Kidney epithelial cell (primary cell): ENCODE measurements at regions not wholly inside any gene's neighbourhood (a gene's known extent, or its start where the extent isn't known, plus 50 kb on each side); places are given as distances from the start of the nearest gene placed in this dataset.

Experiments
- DNase-seq: peaks from one replicate; pipeline ENCODE4 v3.0.0-alpha.2; 2010; ENCODE audit warnings: low read depth
- H3K27me3 ChIP-seq: 2 replicates; pipeline ENCODE4 v1.6.0; 2011; ENCODE audit warnings: low read length; ENCODE audit not compliant: control insufficient read depth, insufficient read depth
- H3K36me3 ChIP-seq: 2 replicates; pipeline ENCODE4 v1.5.1; 2011; ENCODE audit warnings: low read length; ENCODE audit not compliant: control insufficient read depth, insufficient read depth
- H3K4me3 ChIP-seq: 2 replicates; pipeline ENCODE4 v1.5.1; 2011; ENCODE audit warnings: low read depth, mild to moderate bottlenecking, control low read depth, low read length
- CTCF ChIP-seq: IDR thresholded peaks from 2 replicates; pipeline ENCODE4 v1.5.1; 2011; ENCODE audit warnings: mild to moderate bottlenecking, moderate library complexity, low read length, control low read depth, inconsistent platforms; ENCODE audit not compliant: insufficient read depth, poor library complexity, severe bottlenecking

DNA sequence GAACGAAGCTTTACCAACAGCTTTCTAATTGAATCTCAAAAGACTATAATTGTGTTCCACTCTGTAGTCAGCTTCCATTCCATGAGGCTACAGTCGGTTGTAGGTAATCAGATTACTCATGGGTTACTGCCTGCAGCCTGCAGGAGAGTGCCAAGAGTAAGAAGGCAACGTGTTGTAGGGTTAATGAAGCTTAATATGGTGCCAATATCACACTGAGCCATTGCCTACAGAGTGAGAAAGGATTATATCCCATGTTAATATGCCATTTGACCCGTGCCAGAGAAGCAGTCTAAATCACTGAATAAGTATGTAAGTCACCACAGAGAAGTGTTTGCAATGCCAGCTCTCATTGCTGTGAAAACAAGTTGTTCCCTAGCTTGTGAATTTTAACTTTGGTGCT is 734.5 kb upstream of the ACVR2A start:
- Histone ChIP-seq H3K36me3 (no peaks in the 10 kb centered on the region), H3K4me3 (no peak overlapping the region), H3K27me3 (no peaks in the 10 kb centered on the region)
- DNase-seq, result peak; percentile 14
- TF ChIP-seq CTCF, result no peak

- no peak for TF ChIP-seq CTCF
- DNase-seq, result no peak
- no peak overlapping the region for H3K4me3 ChIP-seq
- no peaks in the 10 kb centered on the region for H3K36me3 ChIP-seq
- H3K27me3 ChIP-seq, result no peaks in the 10 kb centered on the region
Observed at GRCh38 chr2:147109291-147109690, 735.5 kb upstream of the ACVR2A start.

DNA sequence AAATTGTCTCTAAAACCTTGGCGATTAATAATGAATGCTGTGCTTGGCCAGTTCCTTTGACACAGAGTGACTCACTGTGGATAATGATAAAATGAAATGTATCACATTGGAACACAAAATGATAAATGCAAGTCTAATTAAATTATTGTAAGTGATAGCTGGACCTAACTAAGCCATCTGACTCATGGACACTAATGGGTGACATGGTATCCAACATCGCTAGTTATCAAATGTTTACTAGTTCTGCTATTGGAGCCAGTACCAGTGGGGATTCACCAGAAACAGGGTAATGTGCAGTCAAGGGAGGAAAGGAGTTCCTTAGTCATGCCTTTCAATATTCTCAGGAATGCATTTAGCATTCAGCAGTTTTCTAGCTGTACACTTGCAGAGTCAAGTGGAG is 736.3 kb upstream of the ACVR2A start:
- no peaks in the 10 kb centered on the region for H3K36me3 ChIP-seq
- H3K4me3 ChIP-seq, result no peak overlapping the region
- TF ChIP-seq CTCF, result no peak
- peak; percentile 48 for DNase-seq
- H3K27me3 ChIP-seq, result no peaks in the 10 kb centered on the region

DNA sequence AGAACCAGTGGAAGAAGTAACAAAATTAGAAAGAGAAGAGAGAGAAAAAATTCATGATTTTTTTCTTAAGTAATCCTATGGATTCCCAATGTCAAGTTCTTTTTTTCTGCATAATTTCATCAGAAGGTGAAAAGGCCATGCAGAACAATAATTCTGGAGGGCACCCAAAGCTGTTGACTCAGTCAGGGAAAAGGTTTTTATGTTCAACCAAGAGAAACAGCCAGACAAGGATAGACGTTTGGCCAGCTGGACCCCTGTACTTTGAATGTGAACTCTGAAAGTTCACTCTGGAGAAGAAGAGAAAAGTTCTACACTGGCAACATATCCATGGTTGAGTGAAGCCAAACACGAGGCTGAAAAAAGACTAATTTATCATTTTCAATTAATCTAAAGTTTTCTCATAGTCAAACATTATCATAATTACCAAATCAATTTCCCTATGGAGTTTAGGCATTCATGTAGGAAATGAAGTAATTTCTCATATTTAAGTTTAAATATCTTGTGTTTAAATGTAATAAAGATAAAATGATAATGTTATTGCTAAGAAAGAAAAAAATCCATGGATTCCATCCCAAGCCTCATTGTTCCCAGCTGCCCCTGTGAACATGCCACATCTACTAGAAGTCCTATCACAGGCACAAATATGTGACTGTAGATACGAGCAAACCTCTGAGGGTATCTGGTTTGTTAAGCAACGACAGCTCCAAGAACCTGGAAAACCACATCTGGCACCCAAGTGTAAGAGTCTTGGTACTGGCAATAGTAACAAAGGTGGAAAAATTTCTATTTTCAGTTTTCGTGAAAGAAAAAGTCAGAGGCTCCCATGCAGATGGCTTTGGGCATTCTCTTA is 742.7 kb upstream of the ACVR2A start:
- Histone ChIP-seq H3K4me3 (no peak overlapping the region), H3K36me3 (no peaks in the 10 kb centered on the region), H3K27me3 (no peaks in the 10 kb centered on the region)
- TF ChIP-seq CTCF, result no peak
- DNase-seq, result no peak

- H3K27me3 ChIP-seq, result no peaks in the 10 kb centered on the region
- no peak for DNase-seq
- TF ChIP-seq CTCF, result no peak
- no peak overlapping the region for H3K4me3 ChIP-seq
- H3K36me3 ChIP-seq, result no peaks in the 10 kb centered on the region
Observed at GRCh38 chr2:147100406-147101035, 744.3 kb upstream of the ACVR2A start.

DNA sequence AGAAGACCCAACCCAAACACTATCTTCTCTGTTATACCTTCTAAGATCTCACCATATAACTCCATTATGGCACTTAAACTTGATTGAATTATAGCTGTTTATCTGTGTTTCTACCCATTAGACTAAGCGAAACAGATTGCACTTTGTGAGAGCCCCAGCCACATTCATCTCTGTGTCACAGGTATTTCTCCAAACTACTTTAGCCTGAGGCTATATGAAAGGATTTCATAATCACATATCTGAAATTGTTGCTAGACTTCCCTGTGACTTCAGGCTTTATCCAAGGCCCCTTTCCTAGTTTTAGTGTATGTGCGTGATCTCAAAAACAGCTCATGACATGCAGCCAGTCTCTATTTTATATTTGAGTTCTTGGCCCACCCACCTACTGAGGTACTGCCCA is 745.0 kb upstream of the ACVR2A start:
- Histone ChIP-seq H3K27me3 (no peaks in the 10 kb centered on the region), H3K36me3 (no peaks in the 10 kb centered on the region), H3K4me3 (no peak overlapping the region)
- TF ChIP-seq CTCF, result no peak
- DNase-seq, result no peak
